Omental fat pad (tissue), 3 donors: ENCODE measurements at regions not wholly inside any gene's neighbourhood (a gene's known extent, or its start where the extent isn't known, plus 50 kb on each side); places are given as distances from the start of the nearest gene placed in this dataset.

Experiments used
- ATAC-seq: fragments of 150-250 bp; one replicate; pipeline ENCODE4 v1.9.1; 2016; ENCODE audit warnings: mild to moderate bottlenecking, moderate library complexity; ENCODE audit not compliant: low FRiP score
- DNase-seq: peaks from one replicate; pipeline ENCODE4 v3.0.0-alpha.2; 2019; ENCODE audit warnings: low spot score
- TF ChIP-seq, protein P1 (sequence below), 3 donors: fragments of 450-650 bp; IDR thresholded peaks; one replicate each; pipeline ENCODE4 v1.5.1; 2016 to 2017; ENCODE audit warnings: antibody characterized with exemption in 3 of 3, mild to moderate bottlenecking in 3 of 3, moderate library complexity in 2 of 3

DNA sequence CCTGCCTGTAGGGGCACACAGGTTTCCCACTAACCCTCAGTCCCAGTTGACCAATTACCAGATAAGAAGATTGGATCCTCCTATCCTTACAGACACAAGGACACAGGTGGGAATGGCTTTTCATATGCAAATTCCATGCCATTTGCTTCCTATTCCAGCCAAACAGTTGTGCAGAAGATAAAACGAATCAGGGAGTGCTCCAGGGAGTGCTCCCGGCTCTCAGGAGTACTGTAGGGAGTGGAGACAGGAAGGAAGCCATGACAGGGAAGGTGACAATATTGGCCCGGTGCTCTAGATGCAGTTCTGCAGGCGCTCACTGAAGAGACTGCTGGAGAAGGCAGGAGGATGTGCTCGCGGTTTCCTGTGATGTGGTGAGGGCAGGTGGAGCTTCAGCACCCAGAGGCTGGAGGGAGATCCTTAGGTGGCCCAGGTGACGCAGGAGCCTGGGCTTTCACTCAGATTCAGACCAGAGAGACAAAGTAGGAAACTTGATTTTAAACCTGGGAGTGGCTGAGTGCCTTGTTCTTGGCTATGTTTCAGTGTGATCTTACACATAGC, 260.0 kb downstream of the AUH start:
- DNase-seq (no peak), ATAC-seq (no peak)
- TF ChIP-seq, protein P1, sequence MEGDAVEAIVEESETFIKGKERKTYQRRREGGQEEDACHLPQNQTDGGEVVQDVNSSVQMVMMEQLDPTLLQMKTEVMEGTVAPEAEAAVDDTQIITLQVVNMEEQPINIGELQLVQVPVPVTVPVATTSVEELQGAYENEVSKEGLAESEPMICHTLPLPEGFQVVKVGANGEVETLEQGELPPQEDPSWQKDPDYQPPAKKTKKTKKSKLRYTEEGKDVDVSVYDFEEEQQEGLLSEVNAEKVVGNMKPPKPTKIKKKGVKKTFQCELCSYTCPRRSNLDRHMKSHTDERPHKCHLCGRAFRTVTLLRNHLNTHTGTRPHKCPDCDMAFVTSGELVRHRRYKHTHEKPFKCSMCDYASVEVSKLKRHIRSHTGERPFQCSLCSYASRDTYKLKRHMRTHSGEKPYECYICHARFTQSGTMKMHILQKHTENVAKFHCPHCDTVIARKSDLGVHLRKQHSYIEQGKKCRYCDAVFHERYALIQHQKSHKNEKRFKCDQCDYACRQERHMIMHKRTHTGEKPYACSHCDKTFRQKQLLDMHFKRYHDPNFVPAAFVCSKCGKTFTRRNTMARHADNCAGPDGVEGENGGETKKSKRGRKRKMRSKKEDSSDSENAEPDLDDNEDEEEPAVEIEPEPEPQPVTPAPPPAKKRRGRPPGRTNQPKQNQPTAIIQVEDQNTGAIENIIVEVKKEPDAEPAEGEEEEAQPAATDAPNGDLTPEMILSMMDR (IDR thresholded peaks at IDR 0.05), result no peak

DNA sequence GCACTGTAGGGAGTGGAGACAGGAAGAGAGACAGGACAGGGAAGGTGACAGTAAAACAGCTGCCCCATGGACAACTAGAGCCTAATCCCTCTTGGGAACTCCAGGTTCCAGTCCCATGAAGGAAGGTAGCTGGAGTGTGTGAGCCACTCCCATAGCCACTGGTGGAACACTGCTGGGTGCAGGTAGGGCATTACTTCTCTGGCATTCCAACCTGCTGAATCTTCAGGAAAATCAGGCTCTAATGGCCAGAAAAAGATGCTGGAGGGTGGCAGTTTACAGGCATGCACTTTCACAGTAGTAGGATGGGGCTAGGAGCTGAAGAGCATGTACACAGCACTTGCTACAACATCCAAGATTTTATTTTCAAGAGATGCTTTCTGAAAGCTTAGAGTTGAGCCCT, 259.4 kb downstream of the AUH start:
- DNase-seq (no peak), ATAC-seq (no peak)
- TF ChIP-seq, protein P1 (IDR thresholded peaks at IDR 0.05), result no peak

DNA sequence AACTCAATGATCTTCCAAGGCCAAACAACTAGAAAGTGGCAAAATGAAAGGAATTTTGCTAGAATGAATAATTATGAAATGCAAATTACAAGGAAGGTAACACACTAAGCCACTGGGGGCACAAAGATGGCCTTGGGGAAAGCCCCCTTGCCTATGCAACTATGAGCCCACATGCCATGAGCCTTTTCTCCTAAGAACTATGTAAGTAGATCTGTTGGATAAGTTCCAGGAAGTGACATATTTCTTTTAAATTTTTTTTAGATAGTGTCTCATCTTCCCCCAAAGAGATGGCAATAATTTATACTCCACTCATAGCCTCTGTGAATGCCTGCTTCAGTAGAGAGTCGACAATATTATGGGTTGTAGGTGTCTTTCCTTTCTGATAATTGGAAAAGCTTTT, 257.8 kb downstream of the AUH start:
- DNase-seq (no peak), ATAC-seq (no peak)
- TF ChIP-seq, protein P1 (IDR thresholded peaks at IDR 0.05), result no peak

DNA sequence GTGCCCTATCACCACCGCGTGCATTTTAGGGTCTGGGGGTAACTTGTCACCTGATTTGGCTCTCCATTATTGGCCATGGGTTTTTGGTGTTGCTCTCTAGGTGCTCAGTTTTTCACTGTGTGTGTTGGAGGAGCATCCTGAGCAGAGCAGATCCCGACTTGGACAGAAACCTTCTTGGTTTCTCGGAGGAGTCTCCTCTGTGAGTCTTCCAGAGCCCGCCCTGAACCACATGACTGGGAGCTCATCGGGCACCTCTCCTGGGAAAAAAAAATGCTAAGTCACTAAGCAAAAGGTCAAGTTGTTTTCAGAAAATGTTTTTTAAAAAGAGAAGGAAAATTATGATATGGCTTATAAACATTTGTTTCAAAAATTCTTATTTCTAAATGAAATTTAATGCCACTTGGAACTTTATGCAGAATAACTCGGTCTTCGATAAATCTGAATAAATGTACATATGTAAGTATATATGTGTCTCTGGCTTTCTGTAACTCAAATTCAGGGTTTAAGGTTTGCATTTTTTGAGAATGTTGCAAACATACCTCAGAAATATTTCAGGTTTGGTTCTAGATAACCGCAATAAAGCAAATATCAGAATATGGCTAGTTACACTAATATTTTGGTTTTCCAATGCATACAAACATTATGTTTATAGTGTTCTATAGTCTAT, 255.2 kb downstream of the AUH start:
- ATAC-seq (peak; percentile 44), DNase-seq (no peak)
- TF ChIP-seq, protein P1 (IDR thresholded peaks at IDR 0.05), result no peak

DNA sequence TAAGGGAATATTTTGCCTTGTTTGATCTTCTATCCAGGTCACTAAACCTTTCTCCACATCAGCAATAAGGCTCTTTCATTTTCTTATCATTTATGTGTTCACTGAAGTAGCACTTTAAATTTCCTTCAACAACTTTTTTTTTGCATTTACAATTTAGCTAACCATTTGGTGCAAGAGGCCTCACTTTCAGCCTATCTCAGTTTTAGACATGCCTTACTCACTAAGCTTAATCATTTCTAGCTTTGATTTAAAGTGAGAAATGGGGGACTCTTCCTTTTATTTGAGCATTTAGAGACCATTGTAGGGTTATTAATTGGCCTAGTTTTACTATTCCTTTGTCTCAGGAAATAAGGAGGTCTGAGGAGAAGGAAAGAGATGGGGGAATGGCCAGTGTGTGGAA, 250.5 kb downstream of the AUH start:
- TF ChIP-seq, protein P1 (IDR thresholded peaks at IDR 0.05), result no peak
- DNase-seq, result no peak
- no peak for ATAC-seq

DNA sequence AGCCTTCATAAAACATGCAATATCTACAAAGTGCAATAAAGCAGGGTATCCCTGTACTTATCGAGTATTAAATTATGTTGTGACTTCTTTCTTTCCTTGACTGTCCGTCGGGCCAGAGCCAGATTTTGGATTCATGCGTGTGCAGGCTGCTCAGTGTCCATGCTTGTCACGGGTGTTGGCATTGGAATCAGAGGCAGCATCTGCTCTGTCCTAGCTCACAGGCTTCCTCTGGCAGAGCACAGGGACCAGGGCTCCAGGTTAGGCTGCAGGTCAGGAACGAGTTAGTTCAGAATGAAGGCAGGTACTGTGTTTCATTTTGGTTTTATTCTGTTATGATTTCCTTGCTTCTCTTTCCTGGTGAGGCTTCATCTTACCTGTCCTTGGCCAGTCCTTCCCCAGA, 249.8 kb downstream of the AUH start:
- ATAC-seq, result no peak
- no peak for DNase-seq
- TF ChIP-seq, protein P1 (IDR thresholded peaks at IDR 0.05), result no peak

DNA sequence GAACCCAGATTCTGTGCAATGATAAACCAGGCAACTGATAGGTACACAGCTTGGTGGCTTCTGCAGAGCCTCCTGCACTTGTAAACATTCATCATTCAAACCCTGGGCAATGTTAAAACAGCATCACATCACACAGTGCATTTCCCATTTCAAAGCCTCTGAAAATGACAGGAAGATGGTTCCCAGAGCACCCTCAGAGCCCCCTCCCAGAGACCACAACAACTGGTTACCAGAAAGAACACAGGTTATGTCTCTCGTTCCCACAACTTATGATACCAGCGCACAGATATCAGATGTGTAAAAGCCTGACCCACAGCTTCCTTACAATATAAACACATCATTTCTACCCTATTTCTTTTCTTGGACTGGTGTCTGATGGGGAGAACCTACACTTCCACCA, 248.7 kb downstream of the AUH start:
- TF ChIP-seq, protein P1 (IDR thresholded peaks at IDR 0.05), result no peak
- no peak for ATAC-seq
- no peak for DNase-seq
